ENCODE measurements at regions not wholly inside any gene's neighbourhood (a gene's known extent, or its start where the extent isn't known, plus 50 kb on each side); places are given as distances from the start of the nearest gene placed in this dataset.

DNA sequence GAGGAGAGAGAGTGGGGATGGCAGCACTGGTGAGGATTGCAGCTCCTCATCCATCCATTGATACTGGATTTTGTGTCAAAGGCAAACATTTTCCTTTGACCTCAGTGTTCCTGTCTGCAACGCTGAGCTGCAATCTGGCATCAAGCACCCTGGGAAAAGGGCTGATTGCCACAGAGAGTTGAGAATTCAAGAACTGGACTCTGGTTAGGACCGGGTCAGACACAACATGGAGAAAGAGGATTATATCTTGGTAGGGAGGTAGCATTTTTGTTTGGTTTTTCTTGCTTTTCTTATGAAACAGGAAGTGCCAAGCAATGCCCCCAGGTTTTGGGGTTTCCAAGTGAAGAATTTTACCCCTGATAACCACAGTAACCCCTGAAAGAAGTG is 81.9 kb upstream of the PKDCC start:
- no peak overlapping the region for H3K4me3 Mint-ChIP-seq
- intact Hi-C loops (cut with micrococcal nuclease), result no loop called here
- CTCF ChIA-PET (ENCODE audit: partially characterized antibody), result no interaction called here

DNA sequence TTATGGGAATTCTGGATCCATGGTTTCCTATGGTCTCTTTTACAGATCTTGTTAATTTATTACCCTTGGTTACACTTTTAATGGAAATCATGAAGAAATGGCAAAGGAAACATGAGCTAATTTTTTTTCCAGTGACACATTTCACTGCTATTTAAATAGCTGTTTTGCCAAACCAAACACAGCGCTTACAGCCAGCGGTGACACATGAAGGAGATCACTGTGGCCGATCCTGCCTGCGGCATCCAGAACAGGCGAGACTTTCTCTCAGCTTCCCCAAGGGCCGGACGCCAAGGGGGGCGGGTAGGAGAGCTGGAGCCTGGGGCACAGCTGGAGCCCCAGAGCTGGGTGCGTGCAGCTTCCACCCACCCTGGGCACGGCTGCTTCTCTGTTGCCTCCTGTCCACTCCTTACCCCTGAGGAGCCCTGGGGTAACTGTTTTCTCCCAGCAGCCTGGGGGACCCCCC is 81.4 kb upstream of the PKDCC start:
- Mint-ChIP-seq H3K27ac (no peak overlapping the region), H3K4me1 (peaks cover 0 to 1% (median 0%) of the 10 kb centered on the region in 4 donors), H3K36me3 (no peaks in the 10 kb centered on the region), H3K27me3 (peaks cover 0 to 3% of the 10 kb centered on the region in 2 donors), H3K9me3 (peaks cover 0 to 2% (median 0%) of the 10 kb centered on the region in 8 donors), H3K4me3 (no peak overlapping the region)
- H3K36me3 ChIP-seq (ENCODE audit: insufficient read depth, low read length), result no peaks in the 10 kb centered on the region
- intact Hi-C loops (cut with micrococcal nuclease), result no loop called here
- no peak overlapping the region for H3K27ac ChIP-seq (ENCODE audit: low read depth, low read length)
- H3K9me3 ChIP-seq (ENCODE audit: control insufficient read depth in 1 of 2, low read length in 2 of 2), result no peaks in the 10 kb centered on the region
- CTCF ChIA-PET (ENCODE audit: partially characterized antibody), result no interaction called here
- H3K4me1 ChIP-seq (ENCODE audit: insufficient read depth, low read length), result no peaks in the 10 kb centered on the region
- no peak for DNase-seq
- POLR2A ChIA-PET (ENCODE audit: partially characterized antibody), result no interaction called here
- no peaks in the 10 kb centered on the region for H3K27me3 ChIP-seq (ENCODE audit: insufficient read depth, low read length)
- no peak overlapping the region for H3K4me3 ChIP-seq (ENCODE audit: low read length in 2 of 2)

More for the DNA sequence above, 81.9 kb upstream of the PKDCC start:
- peaks cover 0 to 1% (median 0%) of the 10 kb centered on the region in 4 donors for H3K4me1 Mint-ChIP-seq
- no peaks in the 10 kb centered on the region for H3K9me3 ChIP-seq (ENCODE audit: control insufficient read depth in 1 of 2, low read length in 2 of 2)
- H3K27ac ChIP-seq (ENCODE audit: low read depth, low read length), result no peak overlapping the region
- no peak overlapping the region for H3K27ac Mint-ChIP-seq
- POLR2A ChIA-PET (ENCODE audit: partially characterized antibody), result no interaction called here
- no peak overlapping the region for H3K4me3 ChIP-seq (ENCODE audit: low read length in 2 of 2)
- H3K36me3 ChIP-seq (ENCODE audit: insufficient read depth, low read length), result no peaks in the 10 kb centered on the region
- H3K4me1 ChIP-seq (ENCODE audit: insufficient read depth, low read length), result no peaks in the 10 kb centered on the region
- no peaks in the 10 kb centered on the region for H3K36me3 Mint-ChIP-seq
- no peak for DNase-seq
- H3K27me3 Mint-ChIP-seq, result peaks cover 0 to 3% of the 10 kb centered on the region in 2 donors
- H3K9me3 Mint-ChIP-seq, result peaks cover 0 to 2% (median 0%) of the 10 kb centered on the region in 8 donors
- H3K27me3 ChIP-seq (ENCODE audit: insufficient read depth, low read length), result no peaks in the 10 kb centered on the region

DNA sequence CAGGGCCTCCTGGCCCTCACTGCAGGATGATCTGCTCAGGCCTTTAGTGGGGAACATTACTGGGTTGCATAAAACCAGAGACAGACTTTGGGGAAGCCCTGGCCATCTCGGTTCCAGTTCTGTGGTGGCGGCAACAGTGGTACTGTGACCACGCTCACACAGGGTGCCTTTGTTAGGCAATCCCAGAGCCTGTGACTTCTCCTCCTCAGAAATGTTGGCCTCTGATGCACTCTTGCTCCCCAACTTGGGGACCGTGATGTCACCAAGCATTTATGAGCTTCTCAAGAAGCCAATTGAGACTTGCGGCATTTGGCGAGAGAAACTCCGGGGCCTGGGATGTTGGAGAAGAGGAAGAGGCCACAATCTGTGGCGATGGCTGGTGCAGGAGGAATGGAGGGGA is 80.9 kb upstream of the PKDCC start:
- no peaks in the 10 kb centered on the region for H3K9me3 ChIP-seq (ENCODE audit: control insufficient read depth in 1 of 2, low read length in 2 of 2)

DNA sequence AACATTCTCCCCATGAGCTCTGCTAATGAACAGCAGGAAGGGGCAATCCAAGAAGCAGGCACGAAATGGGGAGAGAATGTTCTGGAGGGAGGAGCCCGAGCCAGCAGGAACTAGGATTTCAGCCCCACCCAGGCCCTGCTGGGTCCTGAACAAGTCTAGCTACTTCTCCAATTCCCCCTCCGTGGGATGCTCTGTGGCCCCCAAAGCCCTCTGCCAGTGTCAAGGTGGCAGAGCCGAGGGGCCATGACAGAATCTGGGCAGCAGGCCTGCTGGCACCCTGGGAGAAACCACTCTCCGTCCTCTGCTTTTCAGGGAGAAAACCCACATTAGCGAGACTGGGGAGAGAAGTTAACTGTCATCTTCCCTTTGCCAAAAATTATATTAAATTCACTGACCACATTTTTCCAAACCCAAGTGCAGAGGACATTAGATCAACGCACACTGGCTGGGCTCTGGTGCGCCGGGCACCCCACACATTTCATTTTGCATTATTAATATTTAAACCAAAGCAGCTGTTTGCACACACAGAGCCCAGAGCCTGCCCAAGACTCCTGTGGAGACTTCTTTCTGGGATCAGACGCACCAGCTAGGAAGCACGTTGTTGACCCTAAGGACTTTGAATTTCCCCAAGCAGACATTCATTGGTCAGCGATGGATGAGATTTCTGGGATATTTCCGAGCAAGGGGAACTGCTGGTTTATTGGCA is 80.2 kb upstream of the PKDCC start:
- Histone ChIP-seq H3K36me3 (ENCODE audit: insufficient read depth, low read length) (no peaks in the 10 kb centered on the region), H3K4me1 (ENCODE audit: insufficient read depth, low read length) (no peaks in the 10 kb centered on the region), H3K9me3 (ENCODE audit: control insufficient read depth in 1 of 2, low read length in 2 of 2) (no peaks in the 10 kb centered on the region), H3K4me3 (ENCODE audit: low read length in 2 of 2) (no peak overlapping the region), H3K27ac (ENCODE audit: low read depth, low read length) (no peak overlapping the region), H3K27me3 (ENCODE audit: insufficient read depth, low read length) (no peaks in the 10 kb centered on the region)
- Mint-ChIP-seq H3K27ac (no peak overlapping the region), H3K9me3 (peaks cover 0 to 2% (median 0%) of the 10 kb centered on the region in 8 donors), H3K4me1 (peaks cover 0 to 1% (median 0%) of the 10 kb centered on the region in 4 donors), H3K4me3 (no peak overlapping the region), H3K27me3 (peaks cover 2 to 3% of the 10 kb centered on the region in 2 donors), H3K36me3 (peaks cover 0 to 3% of the 10 kb centered on the region in 2 donors)
- intact Hi-C loops (cut with micrococcal nuclease), result no loop called here
- ChIA-PET CTCF (ENCODE audit: partially characterized antibody) (no interaction called here), POLR2A (ENCODE audit: partially characterized antibody) (no interaction called here)
- DNase-seq, result no peak

More for the DNA sequence above, 80.9 kb upstream of the PKDCC start:
- intact Hi-C loops (cut with micrococcal nuclease), result no loop called here
- Histone ChIP-seq H3K27ac (ENCODE audit: low read depth, low read length) (no peak overlapping the region), H3K4me3 (ENCODE audit: low read length in 2 of 2) (no peak overlapping the region), H3K27me3 (ENCODE audit: insufficient read depth, low read length) (no peaks in the 10 kb centered on the region), H3K4me1 (ENCODE audit: insufficient read depth, low read length) (no peaks in the 10 kb centered on the region), H3K36me3 (ENCODE audit: insufficient read depth, low read length) (no peaks in the 10 kb centered on the region)
- Mint-ChIP-seq H3K4me1 (peaks cover 0 to 1% (median 0%) of the 10 kb centered on the region in 4 donors), H3K36me3 (no peaks in the 10 kb centered on the region), H3K9me3 (peaks cover 0 to 2% (median 0%) of the 10 kb centered on the region in 8 donors), H3K27ac (no peak overlapping the region), H3K4me3 (no peak overlapping the region), H3K27me3 (peaks cover 2 to 3% of the 10 kb centered on the region in 2 donors)
- no peak for DNase-seq
- ChIA-PET CTCF (ENCODE audit: partially characterized antibody) (no interaction called here), POLR2A (ENCODE audit: partially characterized antibody) (no interaction called here)

DNA sequence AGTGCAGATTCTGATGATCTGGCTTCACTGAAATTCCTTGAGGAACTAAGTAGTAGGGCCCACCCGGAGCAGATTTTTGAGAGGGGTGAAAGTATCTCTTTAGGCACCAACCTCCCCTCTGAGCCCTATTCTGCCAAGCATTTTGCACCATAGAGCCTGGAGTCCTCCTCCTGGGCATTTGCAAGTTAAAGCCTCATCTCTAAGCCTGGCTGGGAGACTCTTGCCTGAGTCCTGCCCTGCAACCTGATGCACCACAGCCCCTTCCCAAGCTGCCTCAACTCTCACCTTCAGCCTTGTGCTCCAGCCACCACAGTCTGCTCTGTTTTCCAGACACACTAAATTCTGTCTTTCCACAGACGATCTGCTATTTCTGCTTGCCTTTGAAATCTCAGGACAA is 79.6 kb upstream of the PKDCC start:
- Mint-ChIP-seq H3K4me3 (no peak overlapping the region), H3K36me3 (peaks cover 0 to 3% of the 10 kb centered on the region in 2 donors), H3K4me1 (peaks cover 0 to 1% (median 0%) of the 10 kb centered on the region in 4 donors), H3K9me3 (peaks cover 0 to 2% (median 0%) of the 10 kb centered on the region in 8 donors), H3K27me3 (peaks cover 2 to 3% of the 10 kb centered on the region in 2 donors), H3K27ac (no peak overlapping the region)
- Histone ChIP-seq H3K4me3 (ENCODE audit: low read length in 2 of 2) (no peak overlapping the region), H3K27ac (ENCODE audit: low read depth, low read length) (no peak overlapping the region), H3K27me3 (ENCODE audit: insufficient read depth, low read length) (no peaks in the 10 kb centered on the region), H3K36me3 (ENCODE audit: insufficient read depth, low read length) (no peaks in the 10 kb centered on the region), H3K4me1 (ENCODE audit: insufficient read depth, low read length) (no peaks in the 10 kb centered on the region), H3K9me3 (ENCODE audit: control insufficient read depth in 1 of 2, low read length in 2 of 2) (no peaks in the 10 kb centered on the region)
- POLR2A ChIA-PET (ENCODE audit: partially characterized antibody), result no interaction called here
- intact Hi-C loops (cut with micrococcal nuclease), result no loop called here
- CTCF ChIA-PET (ENCODE audit: partially characterized antibody), result no interaction called here
- DNase-seq, result no peak

DNA sequence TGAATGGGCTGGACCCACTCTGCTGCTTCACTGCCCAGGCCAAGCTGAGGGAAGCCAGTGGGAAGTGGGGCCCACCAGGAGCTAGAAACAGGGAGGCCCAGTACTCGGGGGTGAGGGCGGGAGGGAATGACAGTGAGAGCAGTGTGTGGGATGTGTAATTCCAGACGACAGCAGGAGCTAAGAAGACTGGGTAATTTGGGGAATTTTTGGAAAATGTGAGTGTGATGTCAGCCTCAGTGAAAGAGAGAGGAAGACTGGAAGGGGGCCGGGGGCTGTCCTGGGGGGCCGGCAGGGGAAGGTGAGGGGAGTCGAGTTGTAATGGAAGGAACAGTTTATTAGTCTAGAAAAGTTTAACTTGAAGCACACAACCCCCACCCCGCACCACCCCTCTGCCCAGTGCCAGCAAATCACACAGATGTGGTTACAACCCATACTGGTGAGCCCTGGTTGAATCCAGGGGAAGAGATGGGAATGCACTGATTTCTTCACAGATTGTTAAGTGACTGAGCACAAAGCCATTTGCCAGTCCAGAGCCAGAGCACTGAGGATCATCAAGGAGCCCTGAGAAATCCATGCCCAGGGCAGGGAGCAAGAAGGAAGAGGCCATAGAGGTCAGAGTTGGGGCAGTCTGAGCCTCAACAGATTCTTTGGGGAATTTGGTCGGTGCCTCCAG is 76.7 kb upstream of the PKDCC start:
- POLR2A ChIA-PET (ENCODE audit: partially characterized antibody), result no interaction called here
- no peaks in the 10 kb centered on the region for H3K4me1 ChIP-seq (ENCODE audit: insufficient read depth, low read length)
- H3K36me3 ChIP-seq (ENCODE audit: insufficient read depth, low read length), result no peaks in the 10 kb centered on the region
- H3K27ac ChIP-seq (ENCODE audit: low read depth, low read length), result no peak overlapping the region
- no peak overlapping the region for H3K27ac Mint-ChIP-seq
- no peak overlapping the region for H3K4me3 Mint-ChIP-seq
- intact Hi-C loops (cut with micrococcal nuclease), result no loop called here
- H3K4me3 ChIP-seq (ENCODE audit: low read length in 2 of 2), result no peak overlapping the region
- no peaks in the 10 kb centered on the region for H3K9me3 ChIP-seq (ENCODE audit: control insufficient read depth in 1 of 2, low read length in 2 of 2)
- DNase-seq, result no peak
- H3K9me3 Mint-ChIP-seq, result peaks cover 0 to 2% (median 0%) of the 10 kb centered on the region in 8 donors
- H3K27me3 ChIP-seq (ENCODE audit: insufficient read depth, low read length), result no peaks in the 10 kb centered on the region
- CTCF ChIA-PET (ENCODE audit: partially characterized antibody), result interaction anchor here (1.2 kb wide), 1 partner anchor 22 kb away, joined by 3 read pairs; no protein-coding TSS in a partner anchor
- H3K27me3 Mint-ChIP-seq, result peaks cover 2% of the 10 kb centered on the region in 2 donors
- H3K36me3 Mint-ChIP-seq, result peaks cover 0 to 3% of the 10 kb centered on the region in 2 donors
- no peaks in the 10 kb centered on the region for H3K4me1 Mint-ChIP-seq

DNA sequence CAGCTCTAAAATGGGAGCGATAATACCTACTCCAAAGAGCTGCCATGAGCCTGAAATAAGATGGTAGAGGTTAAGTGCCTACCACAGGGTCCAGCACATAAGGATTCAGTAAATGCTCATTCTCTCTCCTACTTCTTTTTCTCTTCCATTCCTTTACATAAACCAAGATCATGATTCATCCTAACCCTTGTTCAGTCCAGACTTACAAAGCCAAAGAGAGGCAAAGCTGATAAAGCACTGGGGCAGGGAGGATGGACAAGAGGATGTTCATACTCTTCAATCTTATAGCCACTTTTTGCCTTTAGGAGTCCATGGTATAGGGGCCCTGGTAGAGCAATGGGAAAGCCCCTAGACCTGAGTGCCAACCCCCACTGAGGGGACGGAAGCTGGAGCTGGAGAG is 75.6 kb upstream of the PKDCC start:
- Histone ChIP-seq H3K27me3 (ENCODE audit: insufficient read depth, low read length) (no peaks in the 10 kb centered on the region), H3K36me3 (ENCODE audit: insufficient read depth, low read length) (no peaks in the 10 kb centered on the region), H3K27ac (ENCODE audit: low read depth, low read length) (no peak overlapping the region), H3K4me1 (ENCODE audit: insufficient read depth, low read length) (no peaks in the 10 kb centered on the region), H3K4me3 (ENCODE audit: low read length in 2 of 2) (no peak overlapping the region), H3K9me3 (ENCODE audit: control insufficient read depth in 1 of 2, low read length in 2 of 2) (no peaks in the 10 kb centered on the region)
- no peak overlapping the region for H3K4me3 Mint-ChIP-seq
- CTCF ChIA-PET (ENCODE audit: partially characterized antibody), result no interaction called here
- intact Hi-C loops (cut with micrococcal nuclease), result no loop called here
- POLR2A ChIA-PET (ENCODE audit: partially characterized antibody), result no interaction called here
- peaks cover 2 to 4% of the 10 kb centered on the region in 2 donors for H3K27me3 Mint-ChIP-seq
- peaks cover 0 to 3% of the 10 kb centered on the region in 2 donors for H3K36me3 Mint-ChIP-seq
- no peaks in the 10 kb centered on the region for H3K4me1 Mint-ChIP-seq
- peaks cover 0 to 2% (median 0%) of the 10 kb centered on the region in 8 donors for H3K9me3 Mint-ChIP-seq
- no peak for DNase-seq
- H3K27ac Mint-ChIP-seq, result no peak overlapping the region

Measured in CD4-positive, alpha-beta memory T cell (primary cell).